ENCODE measurements at regions not wholly inside any gene's neighbourhood (a gene's known extent, or its start where the extent isn't known, plus 50 kb on each side); places are given as distances from the start of the nearest gene placed in this dataset.
A peak's percentile ranks its signal among the peaks of the same experiment; 100 is the strongest.

DNA sequence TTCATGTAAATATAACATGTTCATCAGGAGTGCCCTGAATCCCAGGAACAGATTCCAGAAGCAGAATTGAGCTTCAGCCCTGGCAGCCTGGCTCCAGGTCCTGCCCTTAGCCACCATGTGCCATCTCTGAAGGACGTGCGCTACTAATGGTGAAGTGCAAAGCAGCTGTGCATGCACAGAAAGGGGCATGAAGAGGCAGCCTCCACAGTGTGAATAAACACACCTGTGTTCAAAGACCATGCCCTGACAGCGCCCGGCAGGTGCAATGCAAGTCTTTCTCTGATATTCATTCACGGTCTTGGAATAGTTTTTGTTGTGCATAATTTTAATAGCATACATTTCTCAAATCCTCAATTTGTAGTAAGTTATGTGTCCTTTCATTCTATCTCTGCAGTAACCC lies 250.4 kb upstream of the TCERG1L start:
- no peak overlapping the region for H3K4me3 ChIP-seq (ENCODE audit: low read depth, poor library complexity, severe bottlenecking)
- 65 to 81% methylated on average over 5 of the region's 5 CpGs for WGBS, 2 donors
- TF ChIP-seq POLR2A (IDR thresholded peaks at IDR 0.05): no peak
- TF ChIP-seq, protein P1, sequence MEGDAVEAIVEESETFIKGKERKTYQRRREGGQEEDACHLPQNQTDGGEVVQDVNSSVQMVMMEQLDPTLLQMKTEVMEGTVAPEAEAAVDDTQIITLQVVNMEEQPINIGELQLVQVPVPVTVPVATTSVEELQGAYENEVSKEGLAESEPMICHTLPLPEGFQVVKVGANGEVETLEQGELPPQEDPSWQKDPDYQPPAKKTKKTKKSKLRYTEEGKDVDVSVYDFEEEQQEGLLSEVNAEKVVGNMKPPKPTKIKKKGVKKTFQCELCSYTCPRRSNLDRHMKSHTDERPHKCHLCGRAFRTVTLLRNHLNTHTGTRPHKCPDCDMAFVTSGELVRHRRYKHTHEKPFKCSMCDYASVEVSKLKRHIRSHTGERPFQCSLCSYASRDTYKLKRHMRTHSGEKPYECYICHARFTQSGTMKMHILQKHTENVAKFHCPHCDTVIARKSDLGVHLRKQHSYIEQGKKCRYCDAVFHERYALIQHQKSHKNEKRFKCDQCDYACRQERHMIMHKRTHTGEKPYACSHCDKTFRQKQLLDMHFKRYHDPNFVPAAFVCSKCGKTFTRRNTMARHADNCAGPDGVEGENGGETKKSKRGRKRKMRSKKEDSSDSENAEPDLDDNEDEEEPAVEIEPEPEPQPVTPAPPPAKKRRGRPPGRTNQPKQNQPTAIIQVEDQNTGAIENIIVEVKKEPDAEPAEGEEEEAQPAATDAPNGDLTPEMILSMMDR (IDR thresholded peaks at IDR 0.05): no peak
- intact Hi-C loops (cut with DNase I; ENCODE audit: low total_unique reads): no loop called here
- DNase-seq (ENCODE audit: low spot score in 2 of 2): peak in 1 of 2 donors; percentile 49

GRCh38 chr10:131563411-131563810 lies 251.9 kb upstream of the TCERG1L start:
- TF ChIP-seq POLR2A (IDR thresholded peaks at IDR 0.05): no peak
- TF ChIP-seq, protein P1 (IDR thresholded peaks at IDR 0.05): no peak
- peak in 1 of 2 donors; percentile 5 for DNase-seq (ENCODE audit: low spot score in 2 of 2)
- 85 to 89% methylated on average over 2 of the region's 2 CpGs for WGBS, 2 donors

DNA sequence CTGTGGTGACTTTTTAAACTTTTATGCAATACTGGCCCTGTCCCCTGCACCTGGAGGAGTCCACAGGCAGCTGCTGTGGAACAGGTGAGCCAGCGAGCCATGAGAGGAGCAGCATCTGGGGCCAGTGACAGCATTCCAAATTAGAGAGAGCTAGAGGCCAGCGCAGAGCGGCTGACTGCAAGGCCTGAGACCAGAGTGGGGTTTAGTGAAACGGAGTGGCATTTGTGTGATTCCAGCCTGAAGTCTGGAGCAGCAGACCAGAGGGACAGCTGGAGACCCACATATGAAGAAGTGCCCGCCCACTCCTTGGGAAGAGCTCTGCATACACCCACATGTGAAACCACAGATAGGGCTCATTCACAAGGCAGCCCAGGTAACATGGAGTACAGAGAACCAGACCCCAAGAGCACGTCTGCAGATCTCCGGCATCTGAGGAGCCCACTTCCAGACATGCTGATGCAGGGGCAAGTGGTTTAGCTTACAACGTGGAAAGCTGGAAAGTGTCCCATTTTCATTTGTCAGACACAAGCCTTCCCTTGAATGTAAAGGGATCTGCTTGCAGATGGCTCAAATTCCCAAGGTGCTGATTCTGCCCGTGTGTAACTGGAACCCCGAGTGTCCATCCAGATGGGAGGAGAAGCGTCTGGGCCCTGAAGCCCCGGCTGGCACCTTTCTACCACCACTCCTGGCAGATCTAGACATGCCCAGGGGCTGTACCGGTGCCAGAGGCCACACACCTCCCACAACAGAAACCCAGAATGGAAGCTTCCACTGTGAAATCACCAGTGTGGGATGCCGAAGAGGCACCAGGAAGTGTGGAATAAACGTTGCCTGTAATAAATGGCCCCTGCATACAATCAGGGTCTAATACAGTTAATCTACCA lies 256.0 kb upstream of the TCERG1L start:
- DNase-seq (ENCODE audit: low spot score in 2 of 2): peak in 1 of 2 donors; percentile 45
- intact Hi-C loops (cut with DNase I; ENCODE audit: low total_unique reads): no loop called here
- TF ChIP-seq, protein P1 (IDR thresholded peaks at IDR 0.05): no peak
- no peak for TF ChIP-seq POLR2A (IDR thresholded peaks at IDR 0.05)
- H3K4me3 ChIP-seq (ENCODE audit: low read depth, poor library complexity, severe bottlenecking): no peak overlapping the region
- WGBS, 2 donors: 62 to 72% methylated on average over 15 of the region's 15 CpGs

More at GRCh38 chr10:131563411-131563810, 251.9 kb upstream of the TCERG1L start:
- no peak overlapping the region for H3K4me3 ChIP-seq (ENCODE audit: low read depth, poor library complexity, severe bottlenecking)
- intact Hi-C loops (cut with DNase I; ENCODE audit: low total_unique reads): no loop called here

DNA sequence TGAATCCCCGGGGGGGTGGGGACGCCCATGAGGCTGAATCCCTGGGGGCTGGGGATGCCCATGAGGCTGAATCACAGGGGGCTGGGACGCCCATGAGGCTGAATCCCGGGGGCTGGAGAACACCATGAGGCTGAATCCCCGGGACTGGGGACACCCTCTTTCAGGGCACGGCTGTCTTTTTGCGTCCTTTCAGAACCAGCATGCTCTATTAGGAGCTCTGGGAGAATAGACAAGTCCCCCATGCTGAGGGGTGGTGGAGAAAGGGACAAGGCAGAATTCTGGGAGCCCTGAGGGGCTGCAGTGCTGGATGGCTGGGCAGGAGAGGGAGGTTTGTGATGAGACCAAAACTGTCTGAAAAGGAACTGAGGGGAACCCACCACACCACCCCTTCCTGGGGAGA lies 257.3 kb upstream of the TCERG1L start:
- intact Hi-C loops (cut with DNase I; ENCODE audit: low total_unique reads): no loop called here
- TF ChIP-seq, protein P1 (IDR thresholded peaks at IDR 0.05): no peak
- TF ChIP-seq POLR2A (IDR thresholded peaks at IDR 0.05): no peak
- WGBS, 2 donors: 63% methylated on average over 7 of the region's 7 CpGs
- no peak overlapping the region for H3K4me3 ChIP-seq (ENCODE audit: low read depth, poor library complexity, severe bottlenecking)
- DNase-seq (ENCODE audit: low spot score in 2 of 2): peak in 1 of 2 donors; percentile 28

GRCh38 chr10:131569851-131570715 lies 258.6 kb upstream of the TCERG1L start:
- TF ChIP-seq POLR2A (IDR thresholded peaks at IDR 0.05): no peak
- TF ChIP-seq, protein P1 (IDR thresholded peaks at IDR 0.05): no peak
- peak in 1 of 2 donors; percentile 62 for DNase-seq (ENCODE audit: low spot score in 2 of 2)
- no peak overlapping the region for H3K4me3 ChIP-seq (ENCODE audit: low read depth, poor library complexity, severe bottlenecking)
- intact Hi-C loops (cut with DNase I; ENCODE audit: low total_unique reads): no loop called here
- 78 to 81% methylated on average over 21 of the region's 21 CpGs for WGBS, 2 donors
